HG03457 (cell line): ENCODE measurements at regions not wholly inside any gene's neighbourhood (a gene's known extent, or its start where the extent isn't known, plus 50 kb on each side); places are given as distances from the start of the nearest gene placed in this dataset.

ENCODE experiments used
- ATAC-seq: cut with Tn5 transposase; IDR thresholded peaks from one replicate; pipeline ENCODE4 v1.9.1; 2021; ENCODE audit warnings: moderate number of reproducible peaks; ENCODE audit not compliant: unreplicated experiment

- ATAC-seq: no peak
Observed at GRCh38 chr11:26204839-26205238, 127.1 kb upstream of the ANO3 start.

- no peak for ATAC-seq
Observed at GRCh38 chr11:26219183-26220117, 112.5 kb upstream of the ANO3 start.

GRCh38 chr11:26225646-26226045 is 106.3 kb upstream of the ANO3 start:
- ATAC-seq: no peak

GRCh38 chr11:26227301-26227746 is 104.6 kb upstream of the ANO3 start:
- peak; percentile 86 for ATAC-seq

- no peak for ATAC-seq
Observed at GRCh38 chr11:26227883-26228502, 103.9 kb upstream of the ANO3 start.

- no peak for ATAC-seq
Observed at GRCh38 chr11:26228778-26229177, 103.2 kb upstream of the ANO3 start.

GRCh38 chr11:26229257-26229656 is 102.7 kb upstream of the ANO3 start:
- no peak for ATAC-seq

- ATAC-seq: no peak
Observed at GRCh38 chr11:26229981-26230380, 101.9 kb upstream of the ANO3 start.

- no peak for ATAC-seq
Observed at GRCh38 chr11:26231252-26231661, 100.7 kb upstream of the ANO3 start.

- ATAC-seq: no peak
Observed at GRCh38 chr11:26234451-26234850, 97.5 kb upstream of the ANO3 start.

GRCh38 chr11:26243426-26243825 is 88.5 kb upstream of the ANO3 start:
- no peak for ATAC-seq

- no peak for ATAC-seq
Observed at GRCh38 chr11:26244207-26244606, 87.7 kb upstream of the ANO3 start.

GRCh38 chr11:26245046-26245445 is 86.9 kb upstream of the ANO3 start:
- no peak for ATAC-seq

- ATAC-seq: no peak
Observed at GRCh38 chr11:26247340-26247739, 84.6 kb upstream of the ANO3 start.

- no peak for ATAC-seq
Observed at GRCh38 chr11:26248661-26249060, 83.3 kb upstream of the ANO3 start.

GRCh38 chr11:26254378-26254777 is 77.6 kb upstream of the ANO3 start:
- no peak for ATAC-seq

GRCh38 chr11:26263769-26264168 is 68.2 kb upstream of the ANO3 start:
- ATAC-seq: no peak

GRCh38 chr11:26264266-26264665 is 67.7 kb upstream of the ANO3 start:
- no peak for ATAC-seq

GRCh38 chr11:26268980-26269660 is 62.8 kb upstream of the ANO3 start:
- ATAC-seq: no peak

GRCh38 chr11:26271666-26272065 is 60.3 kb upstream of the ANO3 start:
- no peak for ATAC-seq

- ATAC-seq: peak; percentile 84
Observed at GRCh38 chr11:26276798-26277424, 55.0 kb upstream of the ANO3 start.
